KMS-11 (cell line): ENCODE measurements at regions not wholly inside any gene's neighbourhood (a gene's known extent, or its start where the extent isn't known, plus 50 kb on each side); places are given as distances from the start of the nearest gene placed in this dataset.

Experiments
- H2AFZ ChIP-seq: fragments of 200-600 bp; sonication (generic); 2 replicates; pipeline ENCODE4 v1.6.1; 2016; ENCODE audit warnings: antibody characterized with exemption, mixed run types, low read depth
- H3K27ac ChIP-seq: fragments of 200-600 bp; sonication (generic); 2 replicates; pipeline ENCODE4 v1.6.1; 2016; ENCODE audit warnings: mild to moderate bottlenecking, mixed run types
- H3K27me3 ChIP-seq: fragments of 200-600 bp; sonication (generic); 2 replicates; pipeline ENCODE4 v1.6.1; 2017; ENCODE audit warnings: mild to moderate bottlenecking, low read depth, mixed run types, moderate library complexity; ENCODE audit not compliant: insufficient read depth
- H3K36me3 ChIP-seq: fragments of 200-600 bp; sonication (generic); 2 replicates; pipeline ENCODE4 v1.6.1; 2017; ENCODE audit warnings: mild to moderate bottlenecking, mixed run types; ENCODE audit not compliant: insufficient read depth
- H3K4me1 ChIP-seq: fragments of 200-600 bp; sonication (generic); 2 replicates; pipeline ENCODE4 v1.6.1; 2016; ENCODE audit warnings: mild to moderate bottlenecking, low read depth, mixed run types; ENCODE audit not compliant: poor library complexity, severe bottlenecking
- H3K4me2 ChIP-seq: fragments of 200-600 bp; sonication (generic); 2 replicates; pipeline ENCODE4 v1.7.0; 2016; ENCODE audit warnings: mild to moderate bottlenecking, mixed run types
- H3K4me3 ChIP-seq: fragments of 200-600 bp; sonication (generic); IDR thresholded peaks from 2 replicates; pipeline ENCODE4 v1.6.1; 2017; ENCODE audit warnings: low read depth, low read length, mixed read lengths; ENCODE audit not compliant: insufficient read depth
- H3K79me2 ChIP-seq: fragments of 200-600 bp; sonication (generic); 2 replicates; pipeline ENCODE4 v1.6.1; 2016; ENCODE audit warnings: low read depth, mixed run types; ENCODE audit not compliant: insufficient read depth
- H3K9ac ChIP-seq: fragments of 200-600 bp; sonication (generic); 2 replicates; pipeline ENCODE4 v1.6.1; 2016; ENCODE audit warnings: mild to moderate bottlenecking, mixed run types
- H4K20me1 ChIP-seq: fragments of 200-600 bp; sonication (generic); 2 replicates; pipeline ENCODE4 v1.6.1; 2016; ENCODE audit warnings: mild to moderate bottlenecking, mixed run types; ENCODE audit not compliant: insufficient read depth
- TF ChIP-seq, protein P1 (sequence below): fragments of 200-600 bp; sonication (generic); conservative IDR thresholded peaks from 2 replicates; pipeline ENCODE4 v1.6.1; 2017; ENCODE audit warnings: low read depth, mild to moderate bottlenecking, antibody characterized with exemption, low read length, moderate library complexity, mixed read lengths

DNA sequence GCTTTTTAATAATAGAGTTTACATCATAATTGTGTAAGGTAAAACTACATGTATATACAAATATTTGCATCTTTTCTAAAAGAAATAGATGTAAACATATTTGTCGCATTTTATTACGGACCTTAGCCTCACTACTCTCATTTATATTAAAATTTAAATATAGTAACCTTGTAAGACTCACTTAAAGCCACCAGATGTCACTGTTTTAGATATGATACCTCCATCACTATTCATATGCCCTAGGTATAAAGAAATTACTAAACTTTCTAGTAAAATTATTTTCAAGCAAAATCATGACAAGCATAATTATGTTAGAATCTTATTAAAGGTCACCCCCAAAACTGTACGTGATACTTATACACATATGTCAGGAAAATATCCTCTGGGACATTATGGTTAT, 674.3 kb upstream of the REG3G start:
- Histone ChIP-seq H3K4me2 (no peak overlapping the region), H3K27me3 (no peaks in the 10 kb centered on the region), H3K9ac (no peak overlapping the region), H3K4me1 (peaks cover 15% of the 10 kb centered on the region), H3K27ac (no peak overlapping the region), H3K4me3 (no peak overlapping the region), H4K20me1 (no peaks in the 10 kb centered on the region), H3K79me2 (no peaks in the 10 kb centered on the region), H3K36me3 (no peaks in the 10 kb centered on the region), H2AFZ (no peak overlapping the region)
- TF ChIP-seq, protein P1, sequence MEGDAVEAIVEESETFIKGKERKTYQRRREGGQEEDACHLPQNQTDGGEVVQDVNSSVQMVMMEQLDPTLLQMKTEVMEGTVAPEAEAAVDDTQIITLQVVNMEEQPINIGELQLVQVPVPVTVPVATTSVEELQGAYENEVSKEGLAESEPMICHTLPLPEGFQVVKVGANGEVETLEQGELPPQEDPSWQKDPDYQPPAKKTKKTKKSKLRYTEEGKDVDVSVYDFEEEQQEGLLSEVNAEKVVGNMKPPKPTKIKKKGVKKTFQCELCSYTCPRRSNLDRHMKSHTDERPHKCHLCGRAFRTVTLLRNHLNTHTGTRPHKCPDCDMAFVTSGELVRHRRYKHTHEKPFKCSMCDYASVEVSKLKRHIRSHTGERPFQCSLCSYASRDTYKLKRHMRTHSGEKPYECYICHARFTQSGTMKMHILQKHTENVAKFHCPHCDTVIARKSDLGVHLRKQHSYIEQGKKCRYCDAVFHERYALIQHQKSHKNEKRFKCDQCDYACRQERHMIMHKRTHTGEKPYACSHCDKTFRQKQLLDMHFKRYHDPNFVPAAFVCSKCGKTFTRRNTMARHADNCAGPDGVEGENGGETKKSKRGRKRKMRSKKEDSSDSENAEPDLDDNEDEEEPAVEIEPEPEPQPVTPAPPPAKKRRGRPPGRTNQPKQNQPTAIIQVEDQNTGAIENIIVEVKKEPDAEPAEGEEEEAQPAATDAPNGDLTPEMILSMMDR: peak; percentile 52

DNA sequence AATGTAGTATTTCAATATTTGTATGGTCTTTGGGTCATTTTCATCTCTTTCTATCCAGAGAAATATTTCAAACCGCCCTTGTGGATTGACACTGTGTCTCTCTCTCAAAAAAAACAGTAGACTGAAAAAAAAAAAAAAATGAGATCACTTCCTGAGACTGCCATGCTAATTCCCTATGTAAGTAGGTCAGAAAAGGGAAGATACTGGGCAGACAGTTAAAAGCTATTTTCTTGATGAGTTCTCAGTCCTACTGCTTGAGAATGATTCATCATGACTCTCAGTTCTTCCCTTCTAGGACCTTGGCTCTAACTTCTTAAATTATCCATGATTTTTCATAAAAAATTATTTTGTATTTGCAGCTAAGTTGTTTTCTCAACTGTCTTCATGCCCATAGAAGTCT, 672.3 kb upstream of the REG3G start:
- TF ChIP-seq, protein P1: no peak
- Histone ChIP-seq H3K4me3 (no peak overlapping the region), H3K79me2 (no peaks in the 10 kb centered on the region), H3K4me2 (no peak overlapping the region), H3K27ac (no peak overlapping the region), H3K9ac (no peak overlapping the region), H3K4me1 (peaks cover 15% of the 10 kb centered on the region), H4K20me1 (no peaks in the 10 kb centered on the region), H3K27me3 (no peaks in the 10 kb centered on the region), H3K36me3 (no peaks in the 10 kb centered on the region), H2AFZ (no peak overlapping the region)

DNA sequence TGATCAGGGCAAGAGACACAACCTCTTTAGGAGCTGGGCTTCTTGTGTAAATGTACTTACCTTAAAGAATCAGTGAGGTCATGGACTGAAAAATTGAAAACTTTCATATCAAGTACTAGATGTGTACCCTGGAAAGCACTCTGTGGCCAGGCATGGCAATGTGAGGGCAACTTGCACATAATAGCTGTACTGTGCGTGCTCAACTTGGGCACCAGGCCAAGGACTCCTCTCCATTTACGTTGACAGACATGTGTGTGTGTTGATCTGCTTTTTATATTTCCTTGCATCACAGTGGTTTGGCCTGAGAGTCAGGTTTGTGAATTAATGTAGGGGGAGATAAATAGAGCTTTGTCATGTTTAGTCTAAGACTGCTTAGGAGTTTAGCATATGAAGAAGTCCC, 669.5 kb upstream of the REG3G start:
- Histone ChIP-seq H3K4me2 (no peak overlapping the region), H2AFZ (no peak overlapping the region)
- TF ChIP-seq, protein P1: no peak

DNA sequence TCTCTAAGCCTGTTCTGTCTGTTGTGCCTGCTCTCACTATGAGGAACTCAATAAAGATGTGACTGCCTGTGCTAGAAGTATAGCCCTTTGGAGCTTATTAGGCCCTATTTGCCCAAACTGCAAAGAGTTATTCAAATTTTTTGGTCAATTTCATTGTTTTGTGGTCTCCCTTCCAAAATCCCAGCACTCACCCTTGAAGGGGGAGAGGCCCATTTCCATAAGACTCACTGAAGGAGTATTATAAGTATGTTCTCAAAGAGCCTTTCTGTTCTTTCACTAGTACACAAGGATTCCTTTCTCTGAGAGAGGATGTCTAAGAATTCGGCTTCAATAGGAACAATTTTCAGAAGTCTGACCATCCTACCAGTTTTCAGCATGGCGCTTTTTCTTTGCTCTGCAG, 641.9 kb upstream of the REG3G start:
- Histone ChIP-seq H2AFZ (no peak overlapping the region), H3K36me3 (no peaks in the 10 kb centered on the region), H3K4me2 (no peak overlapping the region), H3K4me3 (no peak overlapping the region), H3K27ac (no peak overlapping the region), H3K9ac (no peak overlapping the region), H3K4me1 (no peaks in the 10 kb centered on the region), H4K20me1 (no peaks in the 10 kb centered on the region), H3K79me2 (no peaks in the 10 kb centered on the region), H3K27me3 (no peaks in the 10 kb centered on the region)
- TF ChIP-seq, protein P1: no peak

More for the DNA sequence above, 669.5 kb upstream of the REG3G start:
- Histone ChIP-seq H3K27me3 (no peaks in the 10 kb centered on the region), H3K9ac (no peak overlapping the region), H3K4me1 (peaks cover 15% of the 10 kb centered on the region), H3K79me2 (no peaks in the 10 kb centered on the region), H3K4me3 (no peak overlapping the region), H3K27ac (no peak overlapping the region), H4K20me1 (no peaks in the 10 kb centered on the region), H3K36me3 (no peaks in the 10 kb centered on the region)
